ENCODE measurements at regions not wholly inside any gene's neighbourhood (a gene's known extent, or its start where the extent isn't known, plus 50 kb on each side); places are given as distances from the start of the nearest gene placed in this dataset.

DNA sequence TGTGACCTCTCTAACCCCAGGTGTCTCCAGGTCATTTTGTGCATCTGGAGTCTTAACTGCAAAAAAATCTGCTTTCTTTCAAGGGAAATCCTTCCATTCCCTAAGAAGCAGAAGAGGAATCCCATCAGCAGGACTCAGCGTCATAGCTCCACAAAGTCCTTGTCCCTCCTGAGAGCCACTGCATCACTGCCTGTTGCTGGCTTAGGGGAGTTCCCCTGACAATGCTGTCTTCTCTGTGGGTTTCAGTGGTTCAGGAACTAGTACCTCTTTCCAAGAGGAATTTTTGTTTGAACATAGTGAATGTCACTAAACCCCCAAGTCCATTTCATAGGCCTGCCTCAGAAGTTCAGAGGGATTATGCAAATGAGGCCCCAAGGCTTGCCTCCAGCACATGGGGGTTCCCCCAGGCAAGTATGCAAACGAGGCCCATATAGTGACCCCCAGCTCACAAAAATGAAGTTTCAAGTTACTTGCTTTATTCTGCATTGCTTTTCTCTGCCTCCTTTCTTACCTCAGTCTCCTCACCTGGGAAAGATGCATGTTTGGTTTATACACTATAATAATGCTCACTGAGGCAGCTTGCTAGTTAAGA, 513.9 kb upstream of the MEX3C start:
- no peak for DNase-seq (ENCODE audit: low read depth, low spot score)
- H3K9me3 Mint-ChIP-seq, result peaks cover 25% of the 10 kb centered on the region
- no peak overlapping the region for H3K4me3 Mint-ChIP-seq
- no peak overlapping the region for H3K27ac Mint-ChIP-seq (ENCODE audit: unreplicated experiment)
- TF ChIP-seq, protein P1, sequence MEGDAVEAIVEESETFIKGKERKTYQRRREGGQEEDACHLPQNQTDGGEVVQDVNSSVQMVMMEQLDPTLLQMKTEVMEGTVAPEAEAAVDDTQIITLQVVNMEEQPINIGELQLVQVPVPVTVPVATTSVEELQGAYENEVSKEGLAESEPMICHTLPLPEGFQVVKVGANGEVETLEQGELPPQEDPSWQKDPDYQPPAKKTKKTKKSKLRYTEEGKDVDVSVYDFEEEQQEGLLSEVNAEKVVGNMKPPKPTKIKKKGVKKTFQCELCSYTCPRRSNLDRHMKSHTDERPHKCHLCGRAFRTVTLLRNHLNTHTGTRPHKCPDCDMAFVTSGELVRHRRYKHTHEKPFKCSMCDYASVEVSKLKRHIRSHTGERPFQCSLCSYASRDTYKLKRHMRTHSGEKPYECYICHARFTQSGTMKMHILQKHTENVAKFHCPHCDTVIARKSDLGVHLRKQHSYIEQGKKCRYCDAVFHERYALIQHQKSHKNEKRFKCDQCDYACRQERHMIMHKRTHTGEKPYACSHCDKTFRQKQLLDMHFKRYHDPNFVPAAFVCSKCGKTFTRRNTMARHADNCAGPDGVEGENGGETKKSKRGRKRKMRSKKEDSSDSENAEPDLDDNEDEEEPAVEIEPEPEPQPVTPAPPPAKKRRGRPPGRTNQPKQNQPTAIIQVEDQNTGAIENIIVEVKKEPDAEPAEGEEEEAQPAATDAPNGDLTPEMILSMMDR (conservative IDR thresholded peaks at IDR 0.05), result no peak
- peaks cover 20% of the 10 kb centered on the region for H3K36me3 Mint-ChIP-seq (ENCODE audit: low read depth)
- no peaks in the 10 kb centered on the region for H3K4me1 Mint-ChIP-seq
- H3K27me3 Mint-ChIP-seq (ENCODE audit: low read depth), result no peaks in the 10 kb centered on the region

DNA sequence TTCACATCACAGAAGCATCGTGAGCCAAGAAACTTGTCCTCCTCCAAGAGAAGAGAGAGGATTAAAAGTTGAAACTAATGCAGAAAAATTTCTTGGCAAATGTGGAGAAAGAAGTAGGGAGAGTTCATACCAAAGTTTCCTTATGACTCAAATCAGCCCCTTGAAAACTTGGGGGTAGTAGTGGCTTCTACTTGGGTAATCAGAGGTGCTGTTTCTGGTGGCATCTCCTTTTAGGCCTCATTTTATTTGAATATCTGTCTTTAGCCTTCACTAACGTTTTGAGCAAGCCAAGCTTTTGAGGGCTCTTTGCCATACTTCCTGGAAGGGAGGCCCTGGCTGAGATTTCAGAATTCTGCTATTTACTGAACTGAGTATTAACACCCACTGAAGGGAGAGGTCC, 515.3 kb upstream of the MEX3C start:
- Mint-ChIP-seq H3K27ac (ENCODE audit: unreplicated experiment) (no peak overlapping the region), H3K27me3 (ENCODE audit: low read depth) (no peaks in the 10 kb centered on the region), H3K4me3 (no peak overlapping the region), H3K36me3 (ENCODE audit: low read depth) (peaks cover 11% of the 10 kb centered on the region), H3K9me3 (peaks cover 16% of the 10 kb centered on the region), H3K4me1 (no peaks in the 10 kb centered on the region)
- no peak for DNase-seq (ENCODE audit: low read depth, low spot score)
- TF ChIP-seq, protein P1 (conservative IDR thresholded peaks at IDR 0.05), result no peak

DNA sequence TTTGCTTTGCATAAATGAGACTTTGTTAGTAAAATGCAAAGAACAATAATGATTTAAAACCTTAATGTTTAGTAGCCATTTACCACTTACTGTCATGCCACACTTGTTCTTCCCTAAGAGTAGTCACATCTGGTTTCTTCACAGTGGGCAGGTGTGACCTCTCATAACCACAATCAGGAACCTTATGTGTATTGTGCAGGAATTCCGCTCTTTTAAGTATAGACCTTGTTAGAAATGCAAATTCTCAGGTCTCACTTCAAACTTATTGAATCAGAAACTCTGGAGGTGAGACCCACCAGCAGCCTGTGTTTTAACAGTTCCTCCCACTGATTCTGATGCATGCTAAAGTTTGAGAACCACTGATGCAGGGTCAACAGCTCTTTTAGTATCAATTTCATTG, 518.8 kb upstream of the MEX3C start:
- Mint-ChIP-seq H3K27me3 (ENCODE audit: low read depth) (no peaks in the 10 kb centered on the region), H3K4me3 (no peak overlapping the region), H3K27ac (ENCODE audit: unreplicated experiment) (no peak overlapping the region), H3K9me3 (peaks cover 5% of the 10 kb centered on the region), H3K36me3 (ENCODE audit: low read depth) (no peaks in the 10 kb centered on the region), H3K4me1 (no peaks in the 10 kb centered on the region)
- DNase-seq (ENCODE audit: low read depth, low spot score), result no peak
- TF ChIP-seq, protein P1 (conservative IDR thresholded peaks at IDR 0.05), result no peak

DNA sequence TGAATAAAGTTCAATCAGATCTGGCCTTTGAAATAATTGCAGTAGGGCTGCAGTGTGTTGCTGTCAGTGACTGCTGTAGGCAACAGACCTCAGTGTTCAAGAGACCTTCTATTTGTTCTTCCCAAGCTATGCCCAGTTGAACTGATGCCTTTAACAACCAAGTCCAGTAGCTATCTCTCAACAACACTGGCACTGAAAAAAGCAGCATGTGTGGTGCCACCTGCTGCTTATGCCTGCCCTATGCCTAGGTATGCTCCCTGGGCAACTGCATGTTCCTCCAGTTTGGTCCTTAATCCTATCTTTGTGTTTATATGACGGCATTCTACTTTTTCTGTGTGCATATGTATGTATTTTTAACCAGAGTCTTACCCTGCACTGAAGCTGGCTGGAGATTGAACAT, 523.9 kb upstream of the MEX3C start:
- no peaks in the 10 kb centered on the region for H3K9me3 Mint-ChIP-seq
- peaks cover 8% of the 10 kb centered on the region for H3K4me1 Mint-ChIP-seq
- TF ChIP-seq, protein P1 (conservative IDR thresholded peaks at IDR 0.05), result no peak
- no peak overlapping the region for H3K27ac Mint-ChIP-seq (ENCODE audit: unreplicated experiment)
- no peak for DNase-seq (ENCODE audit: low read depth, low spot score)
- no peaks in the 10 kb centered on the region for H3K27me3 Mint-ChIP-seq (ENCODE audit: low read depth)
- no peaks in the 10 kb centered on the region for H3K36me3 Mint-ChIP-seq (ENCODE audit: low read depth)
- no peak overlapping the region for H3K4me3 Mint-ChIP-seq

DNA sequence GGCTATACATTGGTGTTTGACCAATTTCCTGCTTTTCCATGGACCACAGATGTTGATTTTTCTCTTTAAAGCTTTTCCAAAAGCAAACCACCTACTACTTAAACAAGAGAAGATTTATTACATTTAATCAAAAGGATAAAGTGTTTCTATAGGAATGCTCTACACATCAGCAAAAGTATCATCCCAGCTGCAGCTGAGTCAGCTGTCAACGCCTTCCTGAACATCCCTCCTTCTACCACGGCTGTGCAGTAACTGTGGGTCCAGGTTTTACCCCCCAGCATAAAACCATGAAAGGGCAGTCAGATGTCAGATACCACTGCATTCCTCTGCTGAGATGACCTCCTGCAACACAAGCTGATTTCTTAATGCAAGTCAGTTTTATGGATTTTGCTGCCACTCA, 524.5 kb upstream of the MEX3C start:
- no peaks in the 10 kb centered on the region for H3K36me3 Mint-ChIP-seq (ENCODE audit: low read depth)
- no peak overlapping the region for H3K4me3 Mint-ChIP-seq
- H3K4me1 Mint-ChIP-seq, result peaks cover 8% of the 10 kb centered on the region
- H3K27ac Mint-ChIP-seq (ENCODE audit: unreplicated experiment), result no peak overlapping the region
- H3K9me3 Mint-ChIP-seq, result no peaks in the 10 kb centered on the region
- TF ChIP-seq, protein P1 (conservative IDR thresholded peaks at IDR 0.05), result no peak
- H3K27me3 Mint-ChIP-seq (ENCODE audit: low read depth), result no peaks in the 10 kb centered on the region
- DNase-seq (ENCODE audit: low read depth, low spot score), result no peak
